HG02885 (cell line): ENCODE measurements at regions not wholly inside any gene's neighbourhood (a gene's known extent, or its start where the extent isn't known, plus 50 kb on each side); places are given as distances from the start of the nearest gene placed in this dataset.
A peak's percentile ranks its signal among the peaks of the same experiment; 100 is the strongest.

ENCODE experiments used
- ATAC-seq: cut with Tn5 transposase; IDR thresholded peaks from one replicate; pipeline ENCODE4 v1.9.1; 2021; ENCODE audit warnings: mild to moderate bottlenecking; ENCODE audit not compliant: unreplicated experiment, poor library complexity

GRCh38 chr7:155198901-155199845, 98.5 kb upstream of the INSIG1 start:
- peak; percentile 78 for ATAC-seq

GRCh38 chr7:155201325-155202087, 96.2 kb upstream of the INSIG1 start:
- ATAC-seq = no peak

GRCh38 chr7:155202106-155202871, 95.4 kb upstream of the INSIG1 start:
- ATAC-seq = no peak

- ATAC-seq = no peak
These were observed 94.4 kb upstream of the INSIG1 start for GRCh38 chr7:155203059-155203881.

- no peak for ATAC-seq
These were observed 93.6 kb upstream of the INSIG1 start for GRCh38 chr7:155203882-155204691.

- no peak for ATAC-seq
These were observed 92.8 kb upstream of the INSIG1 start for GRCh38 chr7:155204744-155205367.

- peak; percentile 86 for ATAC-seq
These were observed 92.0 kb upstream of the INSIG1 start for GRCh38 chr7:155205368-155206317.

- ATAC-seq = peak; percentile 41
These were observed 91.2 kb upstream of the INSIG1 start for GRCh38 chr7:155206318-155207020.

- no peak for ATAC-seq
These were observed 90.2 kb upstream of the INSIG1 start for GRCh38 chr7:155207326-155208002.

GRCh38 chr7:155208681-155209477, 88.8 kb upstream of the INSIG1 start:
- no peak for ATAC-seq

GRCh38 chr7:155209478-155210319, 88.0 kb upstream of the INSIG1 start:
- ATAC-seq = no peak

- ATAC-seq = no peak
These were observed 87.3 kb upstream of the INSIG1 start for GRCh38 chr7:155210356-155210755.

GRCh38 chr7:155211173-155211572, 86.5 kb upstream of the INSIG1 start:
- no peak for ATAC-seq

GRCh38 chr7:155211761-155212160, 85.9 kb upstream of the INSIG1 start:
- ATAC-seq = no peak
